ENCODE measurements at regions not wholly inside any gene's neighbourhood (a gene's known extent, or its start where the extent isn't known, plus 50 kb on each side); places are given as distances from the start of the nearest gene placed in this dataset.

DNA sequence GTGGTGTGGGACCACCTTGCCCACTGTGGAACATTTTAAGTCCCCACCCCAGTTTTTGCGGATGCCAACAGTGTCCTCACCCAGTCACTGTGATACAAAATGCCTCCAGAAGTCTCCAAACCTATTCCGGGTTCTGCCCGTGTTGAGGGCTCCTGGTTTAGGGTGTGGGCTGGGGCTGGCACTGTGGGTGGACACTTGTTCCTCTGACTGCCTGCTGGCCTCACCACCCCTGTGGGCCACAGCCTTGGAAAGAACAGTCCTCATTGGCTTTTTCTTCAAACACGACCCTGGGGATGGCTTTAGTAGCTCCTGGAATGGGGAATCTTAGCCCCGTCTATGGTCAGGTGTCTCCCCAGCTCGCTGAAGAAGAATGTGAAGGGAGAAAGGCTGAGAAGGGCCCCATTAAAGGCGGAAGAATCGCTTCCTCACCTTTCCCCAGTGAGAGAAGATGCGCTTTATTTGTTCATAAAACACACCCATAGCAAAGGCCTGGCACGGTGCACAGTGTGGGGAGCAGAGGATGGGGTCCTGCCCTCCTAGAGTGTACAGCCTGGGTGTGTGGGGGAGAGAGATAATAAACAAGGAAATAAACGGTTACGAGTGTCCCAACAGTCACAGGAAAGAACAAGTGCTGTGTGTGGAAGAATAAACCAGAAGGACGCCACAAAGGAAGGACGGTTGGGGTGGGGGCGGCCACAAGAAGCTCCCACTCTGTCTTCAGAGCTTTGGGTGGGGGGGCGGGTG lies 56.3 kb upstream of the SLC22A11 start:
- no peak for DNase-seq (ENCODE audit: low read depth)
- TF ChIP-seq, protein P1, sequence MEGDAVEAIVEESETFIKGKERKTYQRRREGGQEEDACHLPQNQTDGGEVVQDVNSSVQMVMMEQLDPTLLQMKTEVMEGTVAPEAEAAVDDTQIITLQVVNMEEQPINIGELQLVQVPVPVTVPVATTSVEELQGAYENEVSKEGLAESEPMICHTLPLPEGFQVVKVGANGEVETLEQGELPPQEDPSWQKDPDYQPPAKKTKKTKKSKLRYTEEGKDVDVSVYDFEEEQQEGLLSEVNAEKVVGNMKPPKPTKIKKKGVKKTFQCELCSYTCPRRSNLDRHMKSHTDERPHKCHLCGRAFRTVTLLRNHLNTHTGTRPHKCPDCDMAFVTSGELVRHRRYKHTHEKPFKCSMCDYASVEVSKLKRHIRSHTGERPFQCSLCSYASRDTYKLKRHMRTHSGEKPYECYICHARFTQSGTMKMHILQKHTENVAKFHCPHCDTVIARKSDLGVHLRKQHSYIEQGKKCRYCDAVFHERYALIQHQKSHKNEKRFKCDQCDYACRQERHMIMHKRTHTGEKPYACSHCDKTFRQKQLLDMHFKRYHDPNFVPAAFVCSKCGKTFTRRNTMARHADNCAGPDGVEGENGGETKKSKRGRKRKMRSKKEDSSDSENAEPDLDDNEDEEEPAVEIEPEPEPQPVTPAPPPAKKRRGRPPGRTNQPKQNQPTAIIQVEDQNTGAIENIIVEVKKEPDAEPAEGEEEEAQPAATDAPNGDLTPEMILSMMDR (IDR thresholded peaks at IDR 0.05; ENCODE audit: control insufficient read depth, extremely low read depth, insufficient read depth) = no peak
- no peak overlapping the region for H3K4me3 ChIP-seq (ENCODE audit: low read depth, low read length)

DNA sequence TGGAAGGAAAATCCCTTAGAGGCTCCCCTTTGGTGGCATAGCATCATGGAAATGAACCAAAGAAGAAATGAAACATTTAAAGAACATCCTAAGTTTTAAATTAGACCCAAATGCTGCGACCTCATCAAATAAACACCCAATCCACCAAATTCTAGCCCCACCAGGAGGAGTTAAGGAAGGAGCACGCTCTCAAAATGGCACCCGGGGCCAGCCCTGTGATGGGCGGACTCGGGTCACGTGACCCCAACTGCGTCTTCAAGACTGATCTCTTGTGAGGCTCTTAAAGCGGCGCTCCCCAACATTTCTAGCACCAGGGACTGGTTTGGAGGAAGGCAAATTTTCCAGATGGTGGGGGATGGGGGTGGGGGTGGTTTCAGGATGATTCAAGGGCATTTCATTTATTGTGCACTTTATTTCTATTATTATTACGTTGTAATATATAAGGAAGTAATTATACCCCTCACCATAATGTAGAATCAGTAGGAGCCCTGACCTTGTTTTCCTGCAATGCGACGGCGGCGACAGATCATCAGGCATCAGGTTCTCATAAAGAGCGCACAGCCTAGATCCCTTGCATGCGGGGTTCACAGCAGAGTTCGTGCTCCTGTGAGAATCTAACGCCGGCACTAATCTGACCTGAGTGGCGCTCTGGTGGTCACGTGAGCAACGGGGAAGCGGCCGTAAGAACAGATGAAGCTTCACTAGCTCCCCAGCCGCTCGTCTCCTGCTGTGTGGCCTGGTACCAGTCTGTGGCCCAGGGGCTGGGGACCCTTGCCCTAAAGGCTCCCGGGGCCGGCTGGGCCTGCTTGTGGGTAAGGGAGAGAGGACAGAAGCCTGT lies 55.3 kb upstream of the SLC22A11 start:
- no peak overlapping the region for H3K4me3 ChIP-seq (ENCODE audit: low read depth, low read length)
- TF ChIP-seq, protein P1 (IDR thresholded peaks at IDR 0.05; ENCODE audit: control insufficient read depth, extremely low read depth, insufficient read depth) = no peak
- DNase-seq (ENCODE audit: low read depth) = no peak

DNA sequence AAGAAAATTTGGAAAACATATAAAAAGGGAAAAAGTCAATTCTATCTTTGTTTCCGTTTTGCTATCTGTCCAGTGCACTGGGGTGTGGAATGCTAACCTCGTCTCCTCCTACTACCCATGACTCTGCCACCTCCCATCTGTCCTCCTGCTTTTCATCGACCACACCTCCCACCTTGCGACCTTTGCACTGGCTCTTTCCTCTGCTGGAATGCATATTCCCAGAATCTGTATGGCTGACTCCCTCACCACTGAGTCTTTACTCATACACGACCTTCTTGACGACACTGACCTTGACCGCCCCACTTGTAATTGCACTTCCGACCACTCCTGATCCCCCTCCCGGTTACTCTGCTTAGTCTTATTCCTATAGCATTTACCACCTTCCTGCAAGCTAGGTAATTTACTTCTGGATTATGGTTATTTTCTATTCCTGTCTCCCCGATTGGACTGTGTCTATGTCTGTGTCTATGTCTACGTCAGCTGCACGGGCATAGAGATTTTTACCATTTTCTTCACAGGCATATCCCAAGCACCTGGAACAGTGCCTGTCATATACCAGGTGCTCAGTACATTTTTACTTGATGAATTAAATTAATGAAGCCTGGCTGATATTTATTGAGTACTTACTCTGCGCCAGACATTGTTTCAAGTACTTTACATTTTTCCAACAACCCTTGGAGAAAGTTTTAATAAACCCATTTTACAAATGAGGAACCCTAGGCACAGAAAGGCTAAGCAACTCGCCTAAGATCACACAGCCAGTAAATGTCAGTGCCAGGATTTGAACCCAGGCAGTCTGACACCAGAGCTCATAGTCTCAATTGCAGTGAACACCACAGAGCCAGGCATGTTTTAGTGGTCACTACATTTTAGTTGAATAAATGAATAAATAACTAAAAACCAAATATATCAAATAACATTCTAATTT lies 54.0 kb upstream of the SLC22A11 start:
- TF ChIP-seq, protein P1 (IDR thresholded peaks at IDR 0.05; ENCODE audit: control insufficient read depth, extremely low read depth, insufficient read depth) = no peak

DNA sequence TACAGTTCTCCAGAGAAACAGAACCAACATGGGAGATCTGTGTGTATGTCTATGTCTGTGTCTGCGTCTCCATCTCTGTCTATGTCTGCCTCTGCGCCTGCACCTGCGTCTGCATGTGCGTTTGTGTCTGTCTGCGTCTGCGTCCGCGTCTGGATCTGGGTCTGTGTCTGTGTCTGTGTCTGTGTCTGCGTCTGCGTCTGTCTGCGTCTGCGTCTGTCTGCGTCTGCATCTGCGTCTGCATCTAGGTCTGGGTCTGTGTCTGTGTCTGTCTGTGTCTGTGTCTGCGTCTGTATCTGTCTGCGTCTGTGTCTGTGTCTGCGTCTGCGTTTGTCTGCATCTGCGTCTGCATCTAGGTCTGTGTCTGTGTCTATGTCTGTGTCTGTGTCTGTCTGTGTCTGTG lies 53.1 kb upstream of the SLC22A11 start:
- TF ChIP-seq, protein P1 (IDR thresholded peaks at IDR 0.05; ENCODE audit: control insufficient read depth, extremely low read depth, insufficient read depth) = no peak
- H3K4me3 ChIP-seq (ENCODE audit: low read depth, low read length) = no peak overlapping the region
- no peak for DNase-seq (ENCODE audit: low read depth)

More for the DNA sequence above, 54.0 kb upstream of the SLC22A11 start:
- no peak overlapping the region for H3K4me3 ChIP-seq (ENCODE audit: low read depth, low read length)
- DNase-seq (ENCODE audit: low read depth) = no peak

DNA sequence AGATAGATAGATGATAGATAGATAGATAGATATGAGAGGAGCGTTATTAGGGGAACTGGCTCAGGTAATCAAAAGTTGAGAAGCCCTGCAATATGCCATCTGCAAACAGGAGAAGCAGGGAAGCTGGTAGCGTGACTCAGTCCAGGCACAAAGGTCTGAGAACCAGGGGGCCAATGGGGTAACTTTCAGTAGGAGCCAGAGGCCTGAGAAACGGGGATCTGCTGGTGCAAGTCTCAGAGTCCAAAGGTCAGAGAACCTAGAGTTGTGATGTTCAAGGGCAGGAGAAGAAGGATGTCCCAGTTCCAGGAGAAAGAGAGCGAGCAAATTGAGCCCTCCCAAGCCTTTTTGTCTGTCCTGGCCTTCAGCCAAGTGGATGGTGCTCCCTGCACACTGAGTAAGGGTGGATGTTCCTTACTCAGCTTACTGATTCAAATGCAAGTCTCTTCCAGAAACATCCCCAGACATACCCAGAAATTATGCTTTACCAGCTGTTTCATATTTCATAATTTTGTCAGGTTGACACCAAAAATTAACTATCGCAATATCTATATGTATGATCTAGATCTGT lies 52.5 kb upstream of the SLC22A11 start:
- no peak for DNase-seq (ENCODE audit: low read depth)
- H3K4me3 ChIP-seq (ENCODE audit: low read depth, low read length) = no peak overlapping the region
- TF ChIP-seq, protein P1 (IDR thresholded peaks at IDR 0.05; ENCODE audit: control insufficient read depth, extremely low read depth, insufficient read depth) = no peak

DNA sequence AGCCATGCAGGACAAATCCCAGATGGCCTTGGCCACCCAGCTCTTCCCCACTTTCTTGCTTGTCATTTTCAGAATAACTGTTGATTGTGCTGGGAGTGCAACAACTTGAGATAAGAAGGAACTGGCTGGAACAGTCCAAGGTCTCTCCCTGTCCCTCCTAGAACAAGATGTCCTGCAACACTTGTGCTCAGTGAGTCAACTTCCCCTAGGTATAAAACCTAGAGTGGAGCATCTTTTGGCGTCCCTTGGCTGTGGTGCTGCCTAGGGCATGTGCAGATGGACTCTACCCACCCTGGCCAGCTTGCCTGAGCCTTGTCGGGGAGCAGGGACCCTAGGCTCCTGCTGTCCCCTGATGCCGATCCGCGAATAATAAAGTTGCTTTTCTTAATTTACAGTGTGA lies 50.7 kb upstream of the SLC22A11 start:
- H3K4me3 ChIP-seq (ENCODE audit: low read depth, low read length) = no peak overlapping the region
- no peak for DNase-seq (ENCODE audit: low read depth)

More for the DNA sequence above, 50.7 kb upstream of the SLC22A11 start:
- TF ChIP-seq, protein P1 (IDR thresholded peaks at IDR 0.05; ENCODE audit: control insufficient read depth, extremely low read depth, insufficient read depth) = no peak

All from LNCaP clone FGC (cell line).